OCI-LY7 (cell line): ENCODE measurements at regions not wholly inside any gene's neighbourhood (a gene's known extent, or its start where the extent isn't known, plus 50 kb on each side); places are given as distances from the start of the nearest gene placed in this dataset.

ENCODE experiments used
- CTCF ChIP-seq: fragments of 200-600 bp; sonication (generic); conservative IDR thresholded peaks from 2 replicates; pipeline ENCODE4 v1.5.1; 2014; ENCODE audit warnings: mild to moderate bottlenecking, antibody characterized with exemption, low read length, moderate library complexity, mixed read lengths
- EZH2phosphoT487 ChIP-seq: fragments of 200-600 bp; sonication (generic); IDR thresholded peaks from 2 replicates; pipeline ENCODE4 v1.6.1; 2018; ENCODE audit warnings: low read depth, borderline replicate concordance, mild to moderate bottlenecking, mixed run types, antibody characterized with exemption, low read length, moderate library complexity, mixed read lengths

GRCh38 chr4:83929550-83929949, 393.6 kb downstream of the GPAT3 start:
- TF ChIP-seq CTCF (no peak), EZH2phosphoT487 (no peak)
